GM18873 (cell line): ENCODE measurements at regions not wholly inside any gene's neighbourhood (a gene's known extent, or its start where the extent isn't known, plus 50 kb on each side); places are given as distances from the start of the nearest gene placed in this dataset.
A peak's percentile ranks its signal among the peaks of the same experiment; 100 is the strongest.

Source experiments
- ATAC-seq: cut with Tn5 transposase; IDR thresholded peaks from one replicate; pipeline ENCODE4 v1.9.1; 2021; ENCODE audit warnings: mild to moderate bottlenecking, moderate library complexity, moderate number of reproducible peaks; ENCODE audit not compliant: unreplicated experiment, low FRiP score

GRCh38 chr12:77324416-77324762 lies 259.0 kb upstream of the E2F7 start:
- ATAC-seq: peak; percentile 29

DNA sequence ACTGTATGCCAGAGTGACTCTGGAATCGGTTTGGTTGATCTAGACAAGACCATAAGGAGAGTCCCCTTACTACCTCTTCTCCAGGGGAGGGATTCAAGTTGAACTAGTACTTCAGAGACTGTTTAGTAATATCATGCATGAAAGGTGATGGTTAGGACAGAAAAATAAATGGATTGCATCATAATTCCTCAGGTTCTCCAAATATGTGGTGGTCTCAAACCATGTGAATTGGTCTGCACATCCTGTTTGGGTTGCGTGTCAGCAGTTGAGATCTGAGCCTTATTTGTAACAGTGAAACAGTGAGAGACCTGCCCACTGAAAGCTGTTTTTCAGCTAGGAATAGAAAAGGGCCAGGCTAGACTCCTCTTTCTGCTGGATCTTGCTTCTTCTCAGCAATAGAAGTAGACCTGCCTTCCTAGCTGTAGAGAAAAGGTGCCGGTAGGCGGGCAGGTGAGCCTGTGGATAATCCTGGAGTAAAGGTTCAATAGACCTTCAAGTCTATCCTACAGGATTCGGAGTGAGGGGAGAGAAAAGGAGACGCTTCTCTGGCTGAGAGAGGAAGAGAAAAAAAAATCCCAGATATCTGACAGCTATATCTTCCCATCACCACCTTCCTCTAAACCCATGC lies 258.5 kb upstream of the E2F7 start:
- ATAC-seq: no peak

GRCh38 chr12:77319166-77319565 lies 253.8 kb upstream of the E2F7 start:
- ATAC-seq: no peak

DNA sequence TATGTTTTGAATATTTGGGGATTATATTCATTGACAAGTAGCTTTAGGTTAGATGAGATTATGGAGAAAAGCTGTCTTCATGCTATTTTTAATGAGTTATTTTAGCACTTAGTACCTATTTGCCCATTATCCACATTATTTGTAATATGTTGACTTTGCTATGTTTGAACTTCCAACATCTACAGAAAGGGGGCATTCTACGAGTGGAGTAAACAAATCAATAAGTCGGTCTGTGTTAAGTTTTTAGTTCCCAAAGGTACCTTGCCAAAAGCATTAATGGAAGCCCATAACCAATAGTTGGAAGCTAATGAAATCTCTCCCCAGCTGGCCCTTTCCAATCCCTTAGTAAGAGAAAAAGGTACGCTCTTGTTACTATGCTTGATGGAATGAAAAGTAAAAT lies 250.0 kb upstream of the E2F7 start:
- ATAC-seq: no peak

- ATAC-seq: no peak
Measured at GRCh38 chr12:77314378-77315052, 249.1 kb upstream of the E2F7 start.

GRCh38 chr12:77308056-77308455 lies 242.7 kb upstream of the E2F7 start:
- no peak for ATAC-seq

GRCh38 chr12:77300811-77301210 lies 235.4 kb upstream of the E2F7 start:
- no peak for ATAC-seq

DNA sequence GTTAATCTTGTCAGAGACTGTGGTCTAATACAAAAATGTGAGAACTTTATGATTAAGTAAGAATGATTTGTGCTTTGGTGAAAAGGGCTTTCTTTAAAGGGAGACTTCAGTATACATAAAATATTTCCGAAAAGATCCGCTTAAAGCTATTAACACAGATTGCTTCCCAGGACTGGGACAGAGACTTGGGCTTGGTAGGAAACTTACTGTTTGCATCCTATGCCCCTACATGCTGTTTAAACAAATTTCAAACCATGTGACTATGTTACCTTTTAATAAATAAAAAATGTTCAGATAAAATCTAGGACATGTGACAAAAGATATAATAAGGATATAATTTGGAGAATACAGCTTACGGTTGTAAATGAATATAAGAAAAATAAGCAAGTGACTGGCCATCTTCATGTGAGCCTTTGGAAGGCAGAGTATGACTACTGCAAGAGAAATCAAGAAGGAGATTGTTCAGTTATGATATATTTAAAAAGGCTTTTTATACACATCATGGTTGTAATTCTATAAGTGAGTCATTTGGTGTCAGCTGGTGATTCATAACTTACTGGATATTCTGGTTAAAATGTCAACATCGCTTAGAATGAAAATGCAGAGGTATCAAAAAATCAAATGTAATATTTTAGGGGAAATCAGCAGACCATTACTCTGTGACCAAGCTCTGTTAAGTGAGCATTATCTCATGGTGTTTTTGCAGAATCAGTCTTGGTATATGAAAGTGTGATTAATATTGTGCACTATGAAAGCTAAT lies 234.7 kb upstream of the E2F7 start:
- no peak for ATAC-seq

- no peak for ATAC-seq
Measured at GRCh38 chr12:77299001-77299400, 233.6 kb upstream of the E2F7 start.

DNA sequence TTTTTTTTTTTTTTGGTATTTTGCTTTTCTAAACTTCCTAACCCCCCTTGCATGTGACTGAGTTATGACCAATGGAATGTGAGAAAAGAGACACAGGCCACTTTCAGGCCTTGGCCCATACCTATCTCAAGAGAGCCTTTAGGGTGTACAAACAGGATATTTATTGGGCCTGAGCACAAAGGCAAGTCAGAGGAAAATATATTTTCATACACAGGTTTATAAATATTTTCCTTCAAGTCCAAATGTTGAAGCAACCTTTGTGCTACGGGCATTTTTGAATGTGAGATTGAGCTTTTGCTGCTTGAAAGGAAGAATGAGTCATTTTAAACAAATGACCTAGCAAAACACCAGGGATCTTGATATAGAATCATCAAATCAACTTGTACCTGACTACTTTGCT lies 228.6 kb upstream of the E2F7 start:
- ATAC-seq: no peak

DNA sequence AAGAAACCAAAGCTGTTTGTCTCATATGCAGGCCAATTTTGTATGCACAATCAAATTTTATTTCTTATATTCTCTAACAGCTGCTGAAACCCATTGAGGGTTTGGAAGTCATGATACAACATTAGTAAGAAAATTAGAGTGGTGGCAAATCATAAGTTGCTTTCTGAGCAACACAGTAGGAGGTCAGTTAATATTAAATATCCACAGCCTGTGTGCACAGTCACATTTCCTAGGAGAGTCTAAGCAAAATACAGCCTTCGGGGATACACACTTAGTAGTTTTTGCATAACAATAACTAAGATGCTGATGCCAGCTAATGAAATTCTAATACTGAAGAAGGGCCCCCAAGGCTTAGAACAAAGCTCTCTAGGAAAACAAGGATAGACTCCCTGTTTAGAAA lies 209.6 kb upstream of the E2F7 start:
- no peak for ATAC-seq

GRCh38 chr12:77273898-77274297 lies 208.5 kb upstream of the E2F7 start:
- no peak for ATAC-seq

DNA sequence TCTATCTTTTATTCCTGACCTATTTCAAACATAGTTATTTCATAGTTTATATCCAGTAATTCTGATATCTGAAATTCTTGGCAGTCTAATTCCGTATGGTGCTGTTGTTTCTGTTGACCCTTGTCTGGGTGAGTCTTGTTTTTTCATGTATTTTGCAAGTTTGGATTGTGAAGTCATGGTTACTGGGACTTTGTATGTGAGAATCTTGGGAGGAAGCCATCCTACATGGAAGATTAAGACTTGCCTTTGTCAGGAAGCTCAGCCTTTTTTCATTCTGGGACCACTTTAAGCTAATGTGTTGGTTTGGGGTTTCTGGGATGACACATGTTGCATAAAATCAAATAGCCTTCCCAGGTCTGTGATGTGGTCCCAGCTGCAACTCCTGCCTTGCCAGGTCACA lies 191.6 kb upstream of the E2F7 start:
- no peak for ATAC-seq

DNA sequence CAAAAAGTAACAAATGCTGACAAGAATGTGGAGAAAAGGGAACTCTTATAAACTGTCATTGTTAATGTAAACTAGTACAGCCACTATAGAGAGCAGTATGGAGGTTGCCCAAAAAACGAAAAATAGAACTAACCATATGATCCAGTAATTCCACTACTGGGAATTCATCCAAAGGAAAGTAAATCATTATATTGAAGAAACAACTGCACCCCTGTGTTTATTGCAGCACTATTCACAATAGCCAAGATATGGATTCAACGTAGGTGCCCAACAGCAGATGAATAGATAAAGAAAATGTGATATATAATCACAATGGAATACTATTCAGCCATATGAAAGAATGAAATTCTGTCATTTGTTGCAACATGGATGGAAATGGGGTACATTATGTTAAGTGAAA lies 188.0 kb upstream of the E2F7 start:
- ATAC-seq: no peak

DNA sequence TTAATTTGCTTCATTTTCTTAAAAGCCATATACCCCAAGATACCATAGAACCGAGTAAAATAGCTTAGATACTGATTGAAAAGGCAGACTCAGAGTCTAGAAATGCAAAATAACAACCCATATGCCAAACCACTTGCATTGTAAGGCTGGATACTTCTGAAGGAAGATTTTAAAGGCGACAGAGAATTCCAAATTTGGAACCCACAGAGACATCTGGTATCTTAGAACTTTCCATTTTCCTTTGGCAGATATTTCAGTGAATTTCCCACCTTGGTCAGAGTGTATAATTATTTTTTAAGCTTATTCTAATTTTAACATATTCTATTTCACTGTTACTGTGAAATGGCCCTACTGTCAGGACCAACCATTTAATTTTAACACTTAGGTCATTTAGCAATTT lies 186.4 kb upstream of the E2F7 start:
- no peak for ATAC-seq

GRCh38 chr12:77249892-77250291 lies 184.5 kb upstream of the E2F7 start:
- no peak for ATAC-seq

- ATAC-seq: no peak
Measured at GRCh38 chr12:77248036-77248435, 182.7 kb upstream of the E2F7 start.

GRCh38 chr12:77247542-77247941 lies 182.2 kb upstream of the E2F7 start:
- ATAC-seq: no peak

GRCh38 chr12:77243345-77243744 lies 178.0 kb upstream of the E2F7 start:
- ATAC-seq: no peak

DNA sequence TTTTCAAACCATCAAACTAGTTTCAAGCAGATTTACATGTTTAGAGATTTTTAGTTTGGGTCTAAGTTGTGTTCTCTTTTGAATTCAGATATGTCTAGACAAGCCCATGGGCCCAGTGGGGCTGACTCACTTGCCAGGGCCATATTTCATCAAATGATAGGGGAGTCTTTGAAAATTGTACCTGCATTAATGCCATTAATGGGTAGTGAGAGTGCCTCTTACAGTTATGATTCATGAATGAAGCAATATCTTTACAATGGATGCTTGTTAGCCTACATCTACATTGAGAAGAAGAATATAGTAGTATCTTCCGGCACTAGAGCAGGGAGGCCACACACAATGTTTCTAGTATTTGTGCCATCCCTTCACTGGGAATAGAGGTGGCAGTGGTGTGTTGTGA lies 174.2 kb upstream of the E2F7 start:
- no peak for ATAC-seq

GRCh38 chr12:77238335-77238734 lies 173.0 kb upstream of the E2F7 start:
- no peak for ATAC-seq

DNA sequence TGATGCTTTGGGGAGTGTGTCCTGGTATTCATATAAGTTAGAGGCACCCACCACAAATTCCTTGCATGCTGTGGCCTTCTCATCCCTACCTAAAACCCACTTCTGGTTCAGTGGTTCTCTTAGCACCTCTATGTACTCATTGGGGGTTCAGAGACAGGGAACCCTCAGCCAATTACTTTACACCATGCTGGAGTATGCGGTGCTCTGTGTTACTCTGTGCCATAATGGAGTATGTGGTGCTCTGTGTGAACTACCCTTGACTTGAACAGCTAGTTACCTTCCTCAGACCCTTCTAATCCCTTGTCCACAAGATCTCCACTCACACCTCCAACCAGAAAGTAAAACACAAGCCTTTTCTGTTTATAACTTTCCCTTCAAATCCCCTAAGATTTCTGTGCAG lies 172.5 kb upstream of the E2F7 start:
- ATAC-seq: no peak
